ENCODE measurements at regions not wholly inside any gene's neighbourhood (a gene's known extent, or its start where the extent isn't known, plus 50 kb on each side); places are given as distances from the start of the nearest gene placed in this dataset.

DNA sequence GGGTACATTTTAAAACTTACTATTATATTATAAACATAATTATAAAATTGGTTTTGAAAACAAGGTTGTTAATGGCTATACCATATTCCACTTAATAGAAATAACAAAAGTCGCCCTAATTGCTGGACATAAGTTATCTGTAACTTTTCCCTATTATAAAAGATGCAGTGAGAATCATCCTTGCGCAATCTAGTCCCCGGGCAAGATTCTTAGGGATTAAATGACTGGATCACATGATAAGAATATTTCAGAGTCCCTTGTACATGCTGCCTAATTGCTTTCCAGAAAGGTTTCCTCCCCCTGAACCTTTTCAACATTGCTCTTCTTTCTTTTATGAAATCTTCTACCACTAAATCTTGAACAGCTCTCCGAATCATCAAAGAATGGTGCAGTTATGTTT lies 479.8 kb upstream of the MKI67 start:
- Histone ChIP-seq H3K27me3 (ENCODE audit: control insufficient read depth in 1 of 2, insufficient read depth in 2 of 2, low read length in 2 of 2) (no peaks in the 10 kb centered on the region), H3K4me1 (ENCODE audit: control insufficient read depth in 2 of 2, insufficient read depth in 2 of 2, low read length in 1 of 2) (no peaks in the 10 kb centered on the region), H3K4me3 (ENCODE audit: low read depth in 1 of 2, low read length in 2 of 2) (no peak overlapping the region), H3K27ac (ENCODE audit: low read depth in 2 of 2, low read length in 1 of 2) (no peak overlapping the region), H3K36me3 (ENCODE audit: control insufficient read depth in 2 of 2, insufficient read depth in 2 of 2, low read length in 1 of 2) (no peaks in the 10 kb centered on the region), H3K9me3 (ENCODE audit: control insufficient read depth in 2 of 2, insufficient read depth in 1 of 2, low read depth in 1 of 2, low read length in 1 of 2) (peaks cover 4% of the 10 kb centered on the region in 2 donors)
- 75 to 82% methylated on average over 4 of the region's 4 CpGs for WGBS, 2 donors

DNA sequence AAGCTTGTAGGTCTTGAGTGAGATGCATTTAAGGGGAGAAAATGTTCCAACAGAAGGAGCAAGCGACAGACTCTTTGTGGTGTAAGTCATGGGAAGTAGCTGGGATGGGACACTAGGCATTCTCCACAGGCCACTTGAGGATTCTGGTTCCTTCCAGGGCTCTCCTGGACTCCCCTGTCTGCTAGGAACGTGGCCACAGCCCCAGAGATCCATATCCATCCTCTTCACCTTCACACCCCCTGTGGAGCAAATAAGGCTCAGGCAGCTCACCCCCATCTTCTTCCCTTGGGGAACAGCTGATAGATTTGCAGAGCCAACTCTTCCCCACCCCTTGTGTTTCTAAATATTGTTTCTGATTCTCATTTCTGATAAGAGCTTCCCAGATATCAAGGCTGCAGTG lies 482.6 kb upstream of the MKI67 start:
- no peaks in the 10 kb centered on the region for H3K36me3 ChIP-seq (ENCODE audit: control insufficient read depth in 2 of 2, insufficient read depth in 2 of 2, low read length in 1 of 2)
- H3K9me3 ChIP-seq (ENCODE audit: control insufficient read depth in 2 of 2, insufficient read depth in 1 of 2, low read depth in 1 of 2, low read length in 1 of 2): peaks cover 4 to 12% of the 10 kb centered on the region in 2 donors
- H3K27ac ChIP-seq (ENCODE audit: low read depth in 2 of 2, low read length in 1 of 2): no peak overlapping the region
- H3K27me3 ChIP-seq (ENCODE audit: control insufficient read depth in 1 of 2, insufficient read depth in 2 of 2, low read length in 2 of 2): no peaks in the 10 kb centered on the region
- no peak overlapping the region for H3K4me3 ChIP-seq (ENCODE audit: low read depth in 1 of 2, low read length in 2 of 2)
- no peaks in the 10 kb centered on the region for H3K4me1 ChIP-seq (ENCODE audit: control insufficient read depth in 2 of 2, insufficient read depth in 2 of 2, low read length in 1 of 2)
- WGBS, 2 donors: 62 to 66% methylated on average over 2 of the region's 2 CpGs

DNA sequence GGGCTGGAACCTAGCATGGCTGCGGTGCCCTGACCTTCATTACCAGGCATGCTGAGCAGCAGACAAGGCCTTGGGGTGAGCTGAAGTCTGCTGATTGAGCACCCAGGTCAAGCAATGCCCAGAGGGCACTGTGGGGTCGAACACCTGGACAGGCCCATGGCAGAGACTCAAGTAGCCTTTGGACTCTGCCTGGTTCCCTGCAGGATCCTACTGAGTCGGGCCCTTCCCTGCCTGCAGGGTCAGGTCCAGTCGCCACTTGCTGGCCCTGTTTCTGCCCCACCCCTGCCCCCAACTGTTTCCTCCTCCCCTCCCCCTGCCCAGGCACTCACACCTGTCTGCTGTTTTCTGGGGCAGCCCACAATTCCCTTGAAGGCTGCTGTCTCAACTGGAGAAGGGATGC lies 483.2 kb upstream of the MKI67 start:
- Histone ChIP-seq H3K36me3 (ENCODE audit: control insufficient read depth in 2 of 2, insufficient read depth in 2 of 2, low read length in 1 of 2) (no peaks in the 10 kb centered on the region), H3K27me3 (ENCODE audit: control insufficient read depth in 1 of 2, insufficient read depth in 2 of 2, low read length in 2 of 2) (no peaks in the 10 kb centered on the region), H3K9me3 (ENCODE audit: control insufficient read depth in 2 of 2, insufficient read depth in 1 of 2, low read depth in 1 of 2, low read length in 1 of 2) (peaks cover 4 to 13% of the 10 kb centered on the region in 2 donors), H3K27ac (ENCODE audit: low read depth in 2 of 2, low read length in 1 of 2) (no peak overlapping the region), H3K4me1 (ENCODE audit: control insufficient read depth in 2 of 2, insufficient read depth in 2 of 2, low read length in 1 of 2) (no peaks in the 10 kb centered on the region), H3K4me3 (ENCODE audit: low read depth in 1 of 2, low read length in 2 of 2) (no peak overlapping the region)
- 76 to 78% methylated on average over 4 of the region's 4 CpGs for WGBS, 2 donors

DNA sequence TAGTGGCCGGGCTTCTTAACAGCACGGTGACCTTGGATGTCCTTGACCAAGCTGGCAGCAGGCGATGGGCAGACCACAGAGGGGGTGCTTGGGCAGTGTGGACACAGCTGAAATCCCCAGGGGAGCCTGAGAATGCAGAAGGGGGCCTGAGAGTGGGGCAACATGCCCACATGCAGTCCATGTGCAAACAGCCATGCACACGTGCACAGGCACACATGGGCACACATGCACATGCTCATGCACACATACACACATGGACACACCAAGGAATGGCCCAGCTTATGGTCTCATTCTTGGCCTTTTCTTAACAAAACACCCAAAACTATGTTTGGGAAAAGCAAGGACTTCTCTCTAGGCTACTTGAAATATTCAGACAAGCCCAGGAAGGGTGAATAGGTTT lies 483.9 kb upstream of the MKI67 start:
- 81 to 83% methylated on average over 4 of the region's 4 CpGs for WGBS, 2 donors
- no peak overlapping the region for H3K27ac ChIP-seq (ENCODE audit: low read depth in 2 of 2, low read length in 1 of 2)

DNA sequence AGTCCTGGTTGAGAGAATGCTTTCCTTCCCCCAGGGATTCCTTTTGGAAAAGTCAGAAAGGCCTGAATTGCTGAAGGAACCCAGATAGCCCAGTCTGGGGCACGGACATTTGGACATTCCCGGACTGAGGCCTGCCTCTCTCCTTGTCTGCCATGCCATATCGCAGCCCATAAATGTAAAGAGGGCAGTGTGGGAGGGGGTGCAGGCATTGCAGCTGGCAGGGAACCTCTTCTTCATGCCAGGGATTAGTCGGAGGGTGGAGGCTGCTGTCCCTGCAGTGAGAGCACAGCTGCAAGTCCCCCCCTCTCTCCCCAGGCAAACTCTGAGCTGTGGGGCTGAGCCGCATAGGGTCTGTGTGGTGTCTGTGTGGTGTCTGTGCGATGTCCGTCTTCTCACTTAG lies 486.0 kb upstream of the MKI67 start:
- H3K4me1 ChIP-seq (ENCODE audit: control insufficient read depth in 2 of 2, insufficient read depth in 2 of 2, low read length in 1 of 2): no peaks in the 10 kb centered on the region
- peaks cover 4 to 17% of the 10 kb centered on the region in 2 donors for H3K9me3 ChIP-seq (ENCODE audit: control insufficient read depth in 2 of 2, insufficient read depth in 1 of 2, low read depth in 1 of 2, low read length in 1 of 2)
- H3K27me3 ChIP-seq (ENCODE audit: control insufficient read depth in 1 of 2, insufficient read depth in 2 of 2, low read length in 2 of 2): no peaks in the 10 kb centered on the region
- no peaks in the 10 kb centered on the region for H3K36me3 ChIP-seq (ENCODE audit: control insufficient read depth in 2 of 2, insufficient read depth in 2 of 2, low read length in 1 of 2)
- H3K27ac ChIP-seq (ENCODE audit: low read depth in 2 of 2, low read length in 1 of 2): no peak overlapping the region
- no peak overlapping the region for H3K4me3 ChIP-seq (ENCODE audit: low read depth in 1 of 2, low read length in 2 of 2)
- WGBS, 2 donors: 81 to 88% methylated on average over 7 of the region's 7 CpGs

More for the DNA sequence above, 483.9 kb upstream of the MKI67 start:
- Histone ChIP-seq H3K9me3 (ENCODE audit: control insufficient read depth in 2 of 2, insufficient read depth in 1 of 2, low read depth in 1 of 2, low read length in 1 of 2) (peaks cover 4 to 16% of the 10 kb centered on the region in 2 donors), H3K4me3 (ENCODE audit: low read depth in 1 of 2, low read length in 2 of 2) (no peak overlapping the region), H3K36me3 (ENCODE audit: control insufficient read depth in 2 of 2, insufficient read depth in 2 of 2, low read length in 1 of 2) (no peaks in the 10 kb centered on the region), H3K27me3 (ENCODE audit: control insufficient read depth in 1 of 2, insufficient read depth in 2 of 2, low read length in 2 of 2) (no peaks in the 10 kb centered on the region), H3K4me1 (ENCODE audit: control insufficient read depth in 2 of 2, insufficient read depth in 2 of 2, low read length in 1 of 2) (no peaks in the 10 kb centered on the region)

DNA sequence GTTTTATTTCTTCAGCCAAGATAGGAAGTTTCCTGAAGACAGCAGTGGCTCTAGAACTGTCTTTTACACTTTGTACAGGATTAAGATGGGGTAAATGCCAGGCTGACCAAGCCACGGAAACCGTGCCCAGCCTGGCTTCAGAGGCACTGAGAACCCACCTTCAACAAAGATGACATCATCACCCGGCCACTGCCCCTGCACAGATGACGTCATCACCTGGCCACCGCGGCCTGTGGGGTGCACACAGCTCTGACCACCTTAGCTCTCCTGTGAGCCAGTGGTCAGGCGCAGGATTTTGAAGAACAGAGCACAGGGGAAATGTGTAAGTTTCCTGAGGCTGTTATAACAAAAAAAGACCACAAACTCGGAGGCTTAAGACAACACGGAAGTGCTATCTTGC lies 486.4 kb upstream of the MKI67 start:
- WGBS, 2 donors: 88 to 91% methylated on average over 9 of the region's 9 CpGs

DNA sequence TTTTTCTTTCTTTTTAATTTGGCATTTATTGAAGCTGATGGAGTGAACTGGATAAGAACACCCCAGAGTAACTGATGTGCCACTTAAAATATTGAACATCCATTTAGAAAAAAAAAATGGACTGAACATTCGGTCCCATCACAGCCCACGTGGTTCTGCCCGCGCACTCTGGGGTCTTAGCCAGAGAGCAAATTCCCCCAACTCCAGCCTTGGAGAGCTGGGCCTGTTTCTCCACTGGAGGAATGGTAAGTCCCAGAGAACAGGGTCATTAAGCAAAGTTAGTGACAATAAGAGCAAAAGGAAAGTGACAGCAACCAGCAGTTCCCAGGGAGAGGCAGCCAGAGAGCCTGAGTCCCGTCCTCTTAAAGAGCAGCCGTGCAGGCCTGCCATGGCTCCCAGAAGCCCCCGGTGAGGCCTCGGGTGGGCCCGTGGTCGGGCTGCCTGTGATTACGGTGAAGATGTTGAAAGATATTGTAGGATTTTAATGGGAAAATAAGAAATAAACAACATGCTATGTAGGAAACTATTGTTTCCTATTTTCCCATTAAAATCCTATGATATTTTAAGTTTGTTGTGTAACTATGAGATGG lies 487.9 kb upstream of the MKI67 start:
- WGBS, 2 donors: 85 to 87% methylated on average over 11 of the region's 11 CpGs

More for the DNA sequence above, 486.4 kb upstream of the MKI67 start:
- Histone ChIP-seq H3K27ac (ENCODE audit: low read depth in 2 of 2, low read length in 1 of 2) (no peak overlapping the region), H3K4me3 (ENCODE audit: low read depth in 1 of 2, low read length in 2 of 2) (no peak overlapping the region), H3K27me3 (ENCODE audit: control insufficient read depth in 1 of 2, insufficient read depth in 2 of 2, low read length in 2 of 2) (no peaks in the 10 kb centered on the region), H3K9me3 (ENCODE audit: control insufficient read depth in 2 of 2, insufficient read depth in 1 of 2, low read depth in 1 of 2, low read length in 1 of 2) (peaks cover 4 to 17% of the 10 kb centered on the region in 2 donors), H3K36me3 (ENCODE audit: control insufficient read depth in 2 of 2, insufficient read depth in 2 of 2, low read length in 1 of 2) (no peaks in the 10 kb centered on the region), H3K4me1 (ENCODE audit: control insufficient read depth in 2 of 2, insufficient read depth in 2 of 2, low read length in 1 of 2) (no peaks in the 10 kb centered on the region)

DNA sequence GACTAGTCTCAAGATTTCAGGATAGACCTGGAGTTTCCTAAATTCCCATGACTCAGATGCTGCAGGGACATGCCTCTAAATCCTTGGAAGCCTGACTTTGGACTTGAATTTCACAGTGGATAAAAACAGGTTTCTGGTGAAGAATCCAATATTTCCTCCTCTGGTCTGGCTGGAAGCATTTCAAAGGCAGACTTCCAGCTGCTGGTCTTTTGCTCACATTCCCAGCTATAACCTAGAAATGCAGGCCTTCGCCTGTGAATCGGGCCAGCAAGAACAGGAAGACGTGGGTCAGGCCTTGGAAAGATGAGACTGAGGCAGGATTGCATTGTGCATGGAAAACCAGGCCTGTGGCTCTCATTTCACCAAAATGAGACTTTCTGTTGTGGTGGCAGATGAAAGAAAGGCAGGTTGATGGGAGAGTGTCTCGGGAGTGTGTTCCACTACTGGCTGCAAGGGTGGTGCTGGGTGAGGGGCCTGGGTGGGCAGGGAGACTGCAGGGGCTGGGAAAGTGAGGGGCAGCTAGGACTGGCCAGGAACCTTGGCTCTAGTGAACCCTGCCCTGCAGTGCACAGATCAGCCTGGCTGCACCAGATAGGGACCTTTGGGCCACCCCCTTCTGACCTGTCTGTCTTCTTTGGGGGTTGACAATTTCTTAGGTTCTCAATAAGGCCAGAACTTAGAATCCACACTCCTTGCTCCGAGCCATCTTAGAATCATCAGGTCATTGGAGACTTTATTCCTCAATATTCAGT lies 488.8 kb upstream of the MKI67 start:
- no peaks in the 10 kb centered on the region for H3K36me3 ChIP-seq (ENCODE audit: control insufficient read depth in 2 of 2, insufficient read depth in 2 of 2, low read length in 1 of 2)
- peaks cover 0 to 17% of the 10 kb centered on the region in 2 donors for H3K9me3 ChIP-seq (ENCODE audit: control insufficient read depth in 2 of 2, insufficient read depth in 1 of 2, low read depth in 1 of 2, low read length in 1 of 2)
- H3K27me3 ChIP-seq (ENCODE audit: control insufficient read depth in 1 of 2, insufficient read depth in 2 of 2, low read length in 2 of 2): no peaks in the 10 kb centered on the region
- H3K27ac ChIP-seq (ENCODE audit: low read depth in 2 of 2, low read length in 1 of 2): no peak overlapping the region
- H3K4me1 ChIP-seq (ENCODE audit: control insufficient read depth in 2 of 2, insufficient read depth in 2 of 2, low read length in 1 of 2): no peaks in the 10 kb centered on the region
- no peak overlapping the region for H3K4me3 ChIP-seq (ENCODE audit: low read depth in 1 of 2, low read length in 2 of 2)
- 69 to 74% methylated on average over 5 of the region's 5 CpGs for WGBS, 2 donors

More for the DNA sequence above, 487.9 kb upstream of the MKI67 start:
- Histone ChIP-seq H3K4me3 (ENCODE audit: low read depth in 1 of 2, low read length in 2 of 2) (no peak overlapping the region), H3K27me3 (ENCODE audit: control insufficient read depth in 1 of 2, insufficient read depth in 2 of 2, low read length in 2 of 2) (no peaks in the 10 kb centered on the region), H3K27ac (ENCODE audit: low read depth in 2 of 2, low read length in 1 of 2) (no peak overlapping the region), H3K36me3 (ENCODE audit: control insufficient read depth in 2 of 2, insufficient read depth in 2 of 2, low read length in 1 of 2) (no peaks in the 10 kb centered on the region), H3K4me1 (ENCODE audit: control insufficient read depth in 2 of 2, insufficient read depth in 2 of 2, low read length in 1 of 2) (no peaks in the 10 kb centered on the region), H3K9me3 (ENCODE audit: control insufficient read depth in 2 of 2, insufficient read depth in 1 of 2, low read depth in 1 of 2, low read length in 1 of 2) (peaks cover 4 to 17% of the 10 kb centered on the region in 2 donors)

DNA sequence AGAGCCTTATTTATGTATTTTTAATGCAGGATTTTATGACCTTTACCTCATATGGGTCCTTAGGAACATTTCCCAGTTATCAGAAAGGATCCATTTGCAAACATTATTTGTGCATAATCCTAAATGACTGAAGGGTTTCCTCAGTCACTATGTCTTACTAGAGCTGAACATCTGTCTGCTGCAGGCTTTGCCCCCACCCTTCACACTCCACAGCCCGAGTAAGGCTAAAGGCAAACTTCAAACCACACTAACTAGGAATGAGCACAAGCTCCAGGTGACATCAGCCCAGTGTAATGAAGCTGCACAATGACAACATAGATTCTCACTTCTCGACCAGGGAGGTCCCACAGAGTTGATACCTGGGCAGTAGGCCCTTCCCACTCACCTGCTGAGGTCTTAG lies 491.3 kb upstream of the MKI67 start:
- no peaks in the 10 kb centered on the region for H3K4me1 ChIP-seq (ENCODE audit: control insufficient read depth in 2 of 2, insufficient read depth in 2 of 2, low read length in 1 of 2)
- H3K27ac ChIP-seq (ENCODE audit: low read depth in 2 of 2, low read length in 1 of 2): no peak overlapping the region
- no peaks in the 10 kb centered on the region for H3K36me3 ChIP-seq (ENCODE audit: control insufficient read depth in 2 of 2, insufficient read depth in 2 of 2, low read length in 1 of 2)
- H3K4me3 ChIP-seq (ENCODE audit: low read depth in 1 of 2, low read length in 2 of 2): no peak overlapping the region
- 46 to 50% methylated on average over 2 of the region's 2 CpGs for WGBS, 2 donors
- no peaks in the 10 kb centered on the region for H3K27me3 ChIP-seq (ENCODE audit: control insufficient read depth in 1 of 2, insufficient read depth in 2 of 2, low read length in 2 of 2)
- peaks cover 3 to 12% of the 10 kb centered on the region in 2 donors for H3K9me3 ChIP-seq (ENCODE audit: control insufficient read depth in 2 of 2, insufficient read depth in 1 of 2, low read depth in 1 of 2, low read length in 1 of 2)

DNA sequence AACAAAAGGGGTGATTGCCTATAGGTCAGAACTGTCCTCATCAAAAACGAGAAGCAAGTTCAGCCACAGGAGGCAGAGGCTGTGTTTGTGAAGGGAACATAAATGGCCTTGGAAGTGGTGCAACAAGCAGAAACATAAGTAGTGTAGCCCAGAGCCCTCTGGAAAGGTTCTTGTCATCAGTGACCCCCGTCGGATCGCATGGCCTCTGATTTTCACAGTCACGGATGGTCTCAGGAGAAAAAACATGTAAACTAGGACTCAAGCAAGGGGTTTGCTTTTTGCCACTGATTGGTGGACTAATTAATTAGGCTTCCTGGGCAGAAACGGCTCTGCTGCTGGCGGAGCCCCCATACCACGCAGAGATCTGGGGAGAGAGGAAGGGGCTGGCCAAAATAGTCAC lies 496.5 kb upstream of the MKI67 start:
- WGBS, 2 donors: 84 to 89% methylated on average over 8 of the region's 8 CpGs
- Histone ChIP-seq H3K9me3 (ENCODE audit: control insufficient read depth in 2 of 2, insufficient read depth in 1 of 2, low read depth in 1 of 2, low read length in 1 of 2) (peaks cover 3 to 10% of the 10 kb centered on the region in 2 donors), H3K27ac (ENCODE audit: low read depth in 2 of 2, low read length in 1 of 2) (no peak overlapping the region), H3K4me1 (ENCODE audit: control insufficient read depth in 2 of 2, insufficient read depth in 2 of 2, low read length in 1 of 2) (no peaks in the 10 kb centered on the region), H3K27me3 (ENCODE audit: control insufficient read depth in 1 of 2, insufficient read depth in 2 of 2, low read length in 2 of 2) (no peaks in the 10 kb centered on the region), H3K4me3 (ENCODE audit: low read depth in 1 of 2, low read length in 2 of 2) (no peak overlapping the region), H3K36me3 (ENCODE audit: control insufficient read depth in 2 of 2, insufficient read depth in 2 of 2, low read length in 1 of 2) (no peaks in the 10 kb centered on the region)
